ENCODE measurements at regions not wholly inside any gene's neighbourhood (a gene's known extent, or its start where the extent isn't known, plus 50 kb on each side); places are given as distances from the start of the nearest gene placed in this dataset.

GRCh38 chr5:56325039-56325438 is 91.9 kb upstream of the ANKRD55 start:
- Mint-ChIP-seq H3K27ac (ENCODE audit: unreplicated experiment) (no peak overlapping the region), H3K36me3 (ENCODE audit: unreplicated experiment) (no peaks in the 10 kb centered on the region), H3K27me3 (ENCODE audit: unreplicated experiment) (no peaks in the 10 kb centered on the region), H3K9me3 (ENCODE audit: unreplicated experiment) (peaks cover 2% of the 10 kb centered on the region), H3K4me3 (ENCODE audit: unreplicated experiment) (no peak overlapping the region), H3K4me1 (ENCODE audit: low read depth, unreplicated experiment) (peaks cover 1% of the 10 kb centered on the region)
- no peak for TF ChIP-seq CTCF (IDR thresholded peaks at IDR 0.05; ENCODE audit: partially characterized antibody, unreplicated experiment)
- no peak for DNase-seq

GRCh38 chr5:56323505-56323904 is 90.4 kb upstream of the ANKRD55 start:
- DNase-seq: no peak
- Mint-ChIP-seq H3K4me1 (ENCODE audit: low read depth, unreplicated experiment) (peaks cover 1% of the 10 kb centered on the region), H3K36me3 (ENCODE audit: unreplicated experiment) (no peaks in the 10 kb centered on the region), H3K27me3 (ENCODE audit: unreplicated experiment) (no peaks in the 10 kb centered on the region), H3K4me3 (ENCODE audit: unreplicated experiment) (no peak overlapping the region), H3K9me3 (ENCODE audit: unreplicated experiment) (peaks cover 4% of the 10 kb centered on the region), H3K27ac (ENCODE audit: unreplicated experiment) (no peak overlapping the region)
- no peak for TF ChIP-seq CTCF (IDR thresholded peaks at IDR 0.05; ENCODE audit: partially characterized antibody, unreplicated experiment)

- DNase-seq: no peak
- H3K4me3 Mint-ChIP-seq (ENCODE audit: unreplicated experiment): no peak overlapping the region
- no peaks in the 10 kb centered on the region for H3K27me3 Mint-ChIP-seq (ENCODE audit: unreplicated experiment)
- no peak for TF ChIP-seq CTCF (IDR thresholded peaks at IDR 0.05; ENCODE audit: partially characterized antibody, unreplicated experiment)
- no peaks in the 10 kb centered on the region for H3K36me3 Mint-ChIP-seq (ENCODE audit: unreplicated experiment)
- H3K27ac Mint-ChIP-seq (ENCODE audit: unreplicated experiment): no peak overlapping the region
- H3K4me1 Mint-ChIP-seq (ENCODE audit: low read depth, unreplicated experiment): peaks cover 1% of the 10 kb centered on the region
- H3K9me3 Mint-ChIP-seq (ENCODE audit: unreplicated experiment): peaks cover 4% of the 10 kb centered on the region
These were observed 89.5 kb upstream of the ANKRD55 start for GRCh38 chr5:56322592-56322991.

GRCh38 chr5:56321236-56321881 is 88.2 kb upstream of the ANKRD55 start:
- Mint-ChIP-seq H3K36me3 (ENCODE audit: unreplicated experiment) (no peaks in the 10 kb centered on the region), H3K4me1 (ENCODE audit: low read depth, unreplicated experiment) (peaks cover 1% of the 10 kb centered on the region), H3K4me3 (ENCODE audit: unreplicated experiment) (no peak overlapping the region), H3K9me3 (ENCODE audit: unreplicated experiment) (peaks cover 4% of the 10 kb centered on the region), H3K27me3 (ENCODE audit: unreplicated experiment) (no peaks in the 10 kb centered on the region), H3K27ac (ENCODE audit: unreplicated experiment) (no peak overlapping the region)
- no peak for TF ChIP-seq CTCF (IDR thresholded peaks at IDR 0.05; ENCODE audit: partially characterized antibody, unreplicated experiment)
- DNase-seq: no peak

GRCh38 chr5:56320686-56321085 is 87.6 kb upstream of the ANKRD55 start:
- Mint-ChIP-seq H3K4me3 (ENCODE audit: unreplicated experiment) (no peak overlapping the region), H3K27me3 (ENCODE audit: unreplicated experiment) (no peaks in the 10 kb centered on the region), H3K27ac (ENCODE audit: unreplicated experiment) (no peak overlapping the region), H3K4me1 (ENCODE audit: low read depth, unreplicated experiment) (peaks cover 1% of the 10 kb centered on the region), H3K36me3 (ENCODE audit: unreplicated experiment) (no peaks in the 10 kb centered on the region), H3K9me3 (ENCODE audit: unreplicated experiment) (peaks cover 4% of the 10 kb centered on the region)
- no peak for DNase-seq
- no peak for TF ChIP-seq CTCF (IDR thresholded peaks at IDR 0.05; ENCODE audit: partially characterized antibody, unreplicated experiment)

All from glutamatergic neuron (in vitro differentiated cells).